GM12875 (cell line): ENCODE measurements at regions not wholly inside any gene's neighbourhood (a gene's known extent, or its start where the extent isn't known, plus 50 kb on each side); places are given as distances from the start of the nearest gene placed in this dataset.

ENCODE experiments used
- H3K4me3 ChIP-seq: one replicate; pipeline ENCODE4 v1.5.1; 2011; ENCODE audit warnings: low read depth, low read length, control low read depth
- TF ChIP-seq, protein P1 (sequence below): IDR thresholded peaks from 2 replicates; pipeline ENCODE4 v1.5.1; 2011; ENCODE audit warnings: low read depth, mild to moderate bottlenecking, control low read depth, inconsistent platforms, low read length, moderate library complexity, borderline replicate concordance; ENCODE audit not compliant: insufficient read depth

GRCh38 chr18:22676423-22676822 is 256.7 kb upstream of the RBBP8 start:
- H3K4me3 ChIP-seq = no peak overlapping the region
- TF ChIP-seq, protein P1, sequence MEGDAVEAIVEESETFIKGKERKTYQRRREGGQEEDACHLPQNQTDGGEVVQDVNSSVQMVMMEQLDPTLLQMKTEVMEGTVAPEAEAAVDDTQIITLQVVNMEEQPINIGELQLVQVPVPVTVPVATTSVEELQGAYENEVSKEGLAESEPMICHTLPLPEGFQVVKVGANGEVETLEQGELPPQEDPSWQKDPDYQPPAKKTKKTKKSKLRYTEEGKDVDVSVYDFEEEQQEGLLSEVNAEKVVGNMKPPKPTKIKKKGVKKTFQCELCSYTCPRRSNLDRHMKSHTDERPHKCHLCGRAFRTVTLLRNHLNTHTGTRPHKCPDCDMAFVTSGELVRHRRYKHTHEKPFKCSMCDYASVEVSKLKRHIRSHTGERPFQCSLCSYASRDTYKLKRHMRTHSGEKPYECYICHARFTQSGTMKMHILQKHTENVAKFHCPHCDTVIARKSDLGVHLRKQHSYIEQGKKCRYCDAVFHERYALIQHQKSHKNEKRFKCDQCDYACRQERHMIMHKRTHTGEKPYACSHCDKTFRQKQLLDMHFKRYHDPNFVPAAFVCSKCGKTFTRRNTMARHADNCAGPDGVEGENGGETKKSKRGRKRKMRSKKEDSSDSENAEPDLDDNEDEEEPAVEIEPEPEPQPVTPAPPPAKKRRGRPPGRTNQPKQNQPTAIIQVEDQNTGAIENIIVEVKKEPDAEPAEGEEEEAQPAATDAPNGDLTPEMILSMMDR = no peak

DNA sequence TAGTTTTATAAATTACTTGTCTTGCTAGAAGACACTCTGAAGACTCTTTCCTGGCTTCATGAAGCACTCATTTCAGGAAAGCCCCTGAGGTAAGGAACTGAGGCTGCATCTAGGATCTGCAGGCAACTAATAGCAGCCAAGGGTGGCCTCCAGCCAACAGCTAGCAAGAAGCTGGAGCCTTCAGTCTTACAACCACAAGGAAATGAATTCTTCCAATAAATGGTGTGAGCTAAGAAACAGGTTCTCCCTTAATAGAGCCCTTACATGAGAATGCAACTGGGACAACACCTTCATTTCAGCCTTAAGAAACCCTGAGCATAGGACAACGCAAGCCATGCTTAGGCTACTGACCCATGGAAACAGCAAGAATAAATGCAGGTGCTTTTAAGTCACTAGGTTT is 254.6 kb upstream of the RBBP8 start:
- H3K4me3 ChIP-seq = no peak overlapping the region
- TF ChIP-seq, protein P1 = no peak

GRCh38 chr18:22680944-22681343 is 252.2 kb upstream of the RBBP8 start:
- H3K4me3 ChIP-seq = no peak overlapping the region
- TF ChIP-seq, protein P1 = no peak

DNA sequence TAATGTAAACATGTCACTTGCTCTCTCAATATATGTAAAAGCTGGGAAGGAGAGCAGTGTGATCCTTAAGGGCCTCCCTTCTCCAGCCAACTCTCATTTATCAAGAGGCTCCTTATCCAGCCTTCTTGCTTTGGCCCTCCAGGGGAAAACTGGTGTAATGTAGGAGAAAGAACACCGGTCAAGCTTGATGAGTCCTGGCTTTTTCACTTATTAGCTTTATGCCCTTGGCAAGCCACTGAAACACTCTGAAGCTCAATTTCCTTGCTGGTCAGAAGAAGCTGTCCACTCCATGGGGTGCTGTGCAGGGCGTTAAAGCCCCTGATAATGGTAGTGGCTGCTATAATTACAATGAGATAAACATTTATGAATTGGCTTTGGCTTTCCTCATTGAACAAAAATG is 251.2 kb upstream of the RBBP8 start:
- no peak overlapping the region for H3K4me3 ChIP-seq
- TF ChIP-seq, protein P1 = no peak

DNA sequence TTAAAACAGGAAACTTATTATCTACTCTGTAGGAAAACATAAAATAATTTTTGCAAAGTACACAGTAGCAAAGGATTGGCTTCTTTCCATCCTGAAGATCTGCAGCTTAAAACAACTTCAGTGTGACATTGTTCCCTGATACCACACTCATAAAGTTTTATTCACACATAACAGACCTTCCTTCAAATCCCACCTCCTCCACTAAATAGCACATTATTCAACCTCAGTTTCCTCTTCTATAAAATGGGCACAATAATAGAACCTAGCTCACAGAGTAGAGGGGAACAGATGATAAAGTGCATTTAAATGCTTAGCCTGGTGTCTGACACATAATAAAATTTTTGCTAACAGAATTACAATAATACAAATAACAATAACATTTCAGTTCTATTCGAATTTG is 250.4 kb upstream of the RBBP8 start:
- TF ChIP-seq, protein P1 = no peak
- H3K4me3 ChIP-seq = no peak overlapping the region

- TF ChIP-seq, protein P1 = no peak
- H3K4me3 ChIP-seq = no peak overlapping the region
Observed at GRCh38 chr18:22683196-22683676, 249.9 kb upstream of the RBBP8 start.

- TF ChIP-seq, protein P1 = no peak
- no peak overlapping the region for H3K4me3 ChIP-seq
Observed at GRCh38 chr18:22683786-22684185, 249.3 kb upstream of the RBBP8 start.
